ENCODE measurements at regions not wholly inside any gene's neighbourhood (a gene's known extent, or its start where the extent isn't known, plus 50 kb on each side); places are given as distances from the start of the nearest gene placed in this dataset.

GRCh38 chr1:30450818-30451233 lies 272.6 kb downstream of the MATN1 start:
- no peak for FAIRE-seq
- no TSS peak for BruUV-seq (replicated peaks)
- intact Hi-C loops (cut with micrococcal nuclease; ENCODE audit: unreplicated experiment), result no loop called here
- ChIA-PET RAD21 (ENCODE audit: unreplicated experiment) (no interaction called here), POLR2A (no interaction called here), CTCF (no interaction called here), SMC1A (ENCODE audit: uncharacterized antibody, unreplicated experiment) (no interaction called here)
- H2AFZ ChIP-seq (ENCODE audit: control insufficient read depth, low read depth, low read length), result no peak overlapping the region
- ATAC-seq, result no peak
- TF ChIP-seq KLF5 (IDR thresholded peaks at IDR 0.05; ENCODE audit: partially characterized antibody) (no peak), GABPA (IDR thresholded peaks at IDR 0.05; ENCODE audit: low read depth) (no peak), HDGF (IDR thresholded peaks at IDR 0.05) (no peak), SREBF2 (IDR thresholded peaks at IDR 0.05; ENCODE audit: low read length) (no peak), MTA3 (IDR thresholded peaks at IDR 0.05; ENCODE audit: borderline replicate concordance, low read length) (no peak), JUNB (IDR thresholded peaks at IDR 0.05) (no peak), NFXL1 (IDR thresholded peaks at IDR 0.05; ENCODE audit: borderline replicate concordance) (no peak), ETV6 (conservative IDR thresholded peaks at IDR 0.05 in 1 of 2, IDR thresholded peaks at IDR 0.05 in 1 of 2; ENCODE audit: borderline replicate concordance in 1 of 2, low read depth in 1 of 2) (no peak), BRCA1 (IDR thresholded peaks at IDR 0.05; ENCODE audit: low read depth, low read length) (no peak), POLR2AphosphoS5 (IDR thresholded peaks at IDR 0.05; ENCODE audit: low read length) (no peak)
- no peaks in the 10 kb centered on the region for H3K4me1 ChIP-seq (ENCODE audit: control insufficient read depth, insufficient read depth, low read length)
- no peaks in the 10 kb centered on the region for H3K9me3 ChIP-seq (replicated peaks; ENCODE audit: control insufficient read depth, insufficient read depth, low read length)
- no peak overlapping the region for H3K27ac ChIP-seq (ENCODE audit: control insufficient read depth, insufficient read depth)
- H3K27me3 ChIP-seq (replicated peaks in 1 of 2; ENCODE audit: control insufficient read depth in 2 of 2, insufficient read depth in 2 of 2, low read length in 1 of 2), result peaks cover 0 to 2% of the 10 kb centered on the region in 2 experiments; a peak in 1 of 4 replicates
- no peak overlapping the region for H3K9ac ChIP-seq (ENCODE audit: control insufficient read depth, insufficient read depth, low read length)
- in situ Hi-C loops (cut with MboI), result no loop called here
- whole genome bisulfite sequencing (ENCODE audit: insufficient coverage, insufficient replicate concordance, low lambda C conversion rate, missing lambda C conversion rate), result 33% methylated on average over 5 of the region's 5 CpGs
- no peaks in the 10 kb centered on the region for H3K36me3 ChIP-seq (ENCODE audit: control insufficient read depth in 2 of 2, insufficient read depth in 2 of 2, low read length in 1 of 2)
- H4K20me1 ChIP-seq (ENCODE audit: control insufficient read depth, insufficient read depth), result no peaks in the 10 kb centered on the region
- H3K79me2 ChIP-seq (ENCODE audit: control insufficient read depth, insufficient read depth, low read length), result no peaks in the 10 kb centered on the region
- DNase-seq (ENCODE audit: low read depth, low spot score), result no peak
- H3K4me3 ChIP-seq, result no peak overlapping the region
- no peak overlapping the region for H3K4me2 ChIP-seq (ENCODE audit: control insufficient read depth, insufficient read depth)
